HG03103 (cell line): ENCODE measurements at regions not wholly inside any gene's neighbourhood (a gene's known extent, or its start where the extent isn't known, plus 50 kb on each side); places are given as distances from the start of the nearest gene placed in this dataset.
"Not testable (repeated sequence)": the region's sequence is repeated elsewhere in the genome, so short reads cannot be mapped to it uniquely, and the experiment has no call there.

Experiments used
- ATAC-seq: cut with Tn5 transposase; IDR thresholded peaks from one replicate; pipeline ENCODE4 v1.9.1; 2021; ENCODE audit warnings: low read depth; ENCODE audit not compliant: unreplicated experiment

- ATAC-seq: no peak
Measured at GRCh38 chr21:15300131-15300530, 235.3 kb upstream of the NRIP1 start.

DNA sequence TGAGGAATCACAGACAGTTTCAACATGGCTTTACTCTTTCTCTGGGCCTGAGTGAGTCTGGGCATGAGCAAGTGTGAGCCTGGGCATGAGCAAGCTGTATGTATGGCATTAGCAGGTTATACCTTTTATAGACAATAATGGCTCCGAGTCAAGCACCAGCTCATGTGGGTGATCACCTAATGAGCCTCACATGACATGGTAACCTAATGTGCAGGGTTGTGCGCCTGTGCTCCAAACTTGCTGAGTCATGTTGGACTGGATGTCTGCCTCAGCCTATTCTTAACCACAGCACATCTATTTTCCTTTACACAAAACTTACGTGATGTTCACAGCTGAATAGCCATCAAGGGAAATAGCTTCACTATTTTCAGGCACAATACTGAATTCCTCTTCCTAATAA lies 236.2 kb upstream of the NRIP1 start:
- no peak for ATAC-seq

DNA sequence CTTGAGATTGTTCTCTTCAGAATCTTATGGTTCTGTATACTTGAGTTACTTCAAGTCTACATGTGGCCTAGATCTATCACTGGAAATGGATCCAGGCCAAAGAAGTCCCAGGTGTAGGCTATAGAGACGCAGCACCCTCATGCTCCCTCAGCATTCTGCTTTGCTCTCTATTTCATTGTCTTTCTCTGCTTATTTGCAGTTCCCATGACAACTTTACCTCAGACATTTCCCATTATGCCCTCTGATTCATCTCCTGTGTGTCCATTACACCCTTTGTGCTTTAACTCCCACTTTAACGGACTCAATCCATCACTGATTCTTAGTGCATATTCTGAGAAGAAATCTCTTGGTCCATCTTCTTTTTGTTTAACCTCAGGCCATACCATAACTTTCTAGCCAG lies 236.9 kb upstream of the NRIP1 start:
- no peak for ATAC-seq

- no peak for ATAC-seq
Measured at GRCh38 chr21:15306271-15306670, 241.5 kb upstream of the NRIP1 start.

GRCh38 chr21:15308333-15308732 lies 243.5 kb upstream of the NRIP1 start:
- no peak for ATAC-seq

GRCh38 chr21:15309022-15309590 lies 244.3 kb upstream of the NRIP1 start:
- ATAC-seq: no peak

GRCh38 chr21:15309721-15310120 lies 244.9 kb upstream of the NRIP1 start:
- no peak for ATAC-seq

- no peak for ATAC-seq
Measured at GRCh38 chr21:15311510-15311909, 246.7 kb upstream of the NRIP1 start.

- ATAC-seq: not testable (repeated sequence)
Measured at GRCh38 chr21:15317034-15317433, 252.2 kb upstream of the NRIP1 start.

DNA sequence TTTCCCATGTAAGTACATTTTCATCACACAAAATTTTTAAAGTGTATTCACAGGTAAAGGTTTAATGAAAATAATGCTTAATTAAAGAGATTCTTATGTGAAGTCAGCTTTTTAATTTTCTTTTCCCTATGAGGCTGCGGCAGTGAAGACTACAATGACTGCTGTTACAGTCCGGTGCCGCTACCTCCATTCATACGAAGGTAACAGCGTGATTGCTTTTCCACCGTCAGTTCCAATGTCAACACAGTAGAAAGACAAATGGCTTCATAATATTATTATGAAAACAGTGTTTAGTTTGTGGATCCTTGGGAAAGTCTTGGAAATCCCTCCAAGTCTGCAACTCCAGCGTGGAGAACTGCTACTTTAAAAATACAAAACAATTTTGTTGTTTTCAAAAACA lies 254.9 kb upstream of the NRIP1 start:
- ATAC-seq: no peak

- ATAC-seq: no peak
Measured at GRCh38 chr21:15324542-15324941, 259.7 kb upstream of the NRIP1 start.

GRCh38 chr21:15326032-15326867 lies 261.4 kb upstream of the NRIP1 start:
- ATAC-seq: no peak

GRCh38 chr21:15327637-15328265 lies 263.0 kb upstream of the NRIP1 start:
- ATAC-seq: no peak

DNA sequence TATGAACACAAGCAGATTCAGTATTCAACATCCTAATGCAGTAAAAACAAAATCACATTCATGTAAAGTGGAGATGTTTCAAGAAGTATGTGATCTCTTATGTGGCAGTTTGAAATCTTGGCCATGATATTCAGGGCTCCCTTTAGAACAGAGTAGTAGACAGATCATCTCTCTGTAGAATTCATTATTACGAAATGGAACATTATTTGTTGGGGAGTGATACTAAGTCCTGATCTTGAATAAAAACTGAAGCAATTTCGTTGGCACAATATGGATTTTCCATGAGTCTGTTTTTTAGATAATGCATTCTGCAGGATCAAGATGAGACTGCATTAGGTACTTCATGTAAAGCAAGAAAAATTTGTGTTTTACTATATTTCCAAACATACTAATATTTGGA lies 264.4 kb upstream of the NRIP1 start:
- no peak for ATAC-seq

DNA sequence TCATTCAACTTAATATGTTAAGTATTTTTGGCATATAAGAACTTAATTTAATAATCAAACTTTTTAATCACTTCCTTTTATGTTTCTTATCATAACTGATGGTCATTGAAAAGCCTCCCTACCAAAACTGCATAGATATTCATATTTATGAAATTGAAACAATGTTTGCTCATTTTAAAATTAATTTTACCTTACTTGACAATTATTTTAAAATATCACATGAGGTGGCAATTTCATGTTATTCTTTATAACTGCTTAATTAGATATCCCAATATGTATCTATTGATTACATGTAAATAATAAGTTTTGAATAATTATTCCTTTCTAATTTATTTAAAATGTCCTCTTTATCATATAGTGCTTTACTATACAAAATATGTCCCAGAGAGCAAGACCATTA lies 266.1 kb upstream of the NRIP1 start:
- ATAC-seq: no peak

DNA sequence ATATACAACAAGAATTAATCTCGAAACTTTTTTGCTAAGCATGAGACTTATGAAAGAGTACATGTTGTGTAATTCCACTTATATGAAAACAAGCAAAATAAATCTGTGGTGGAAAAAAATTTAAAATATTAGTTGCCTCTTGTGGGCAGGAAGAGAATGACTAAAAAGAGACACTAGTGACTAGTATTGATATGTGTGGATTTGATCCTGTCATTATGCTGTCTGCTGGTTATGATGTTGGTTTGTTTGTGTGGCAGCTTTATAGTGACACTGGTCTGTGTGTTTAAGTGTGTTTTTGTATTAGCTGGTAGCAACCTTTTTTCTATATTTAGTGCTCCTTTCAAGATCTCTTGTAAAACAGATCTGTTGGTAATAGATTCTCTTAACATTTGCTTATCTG lies 267.8 kb upstream of the NRIP1 start:
- no peak for ATAC-seq

DNA sequence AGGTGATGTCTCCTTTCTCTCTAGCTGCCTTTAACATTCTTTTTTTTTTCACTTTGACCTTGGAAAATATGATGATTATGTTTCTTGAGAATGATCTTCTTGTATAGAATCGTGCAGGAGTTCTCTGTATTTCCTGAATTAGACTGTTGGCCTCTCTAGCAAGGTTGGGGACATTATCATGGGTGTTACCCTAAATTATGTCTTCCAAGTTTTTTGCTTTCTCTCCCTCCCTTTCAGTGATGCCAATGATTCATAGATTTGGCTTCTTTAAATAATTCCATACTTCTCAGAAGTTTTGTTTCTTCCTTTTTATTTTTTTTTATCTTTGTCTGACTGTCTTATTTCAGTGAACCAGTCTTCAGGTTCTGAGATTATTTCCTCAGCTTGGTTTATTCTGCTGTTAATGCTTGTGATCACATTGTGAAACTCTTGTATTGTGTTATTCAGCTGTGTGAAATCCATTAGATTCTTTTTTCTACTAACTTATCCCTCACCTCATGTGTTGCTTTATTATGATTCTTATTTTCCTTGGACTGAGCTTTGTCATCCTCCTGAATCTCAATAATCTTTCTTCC lies 268.4 kb upstream of the NRIP1 start:
- no peak for ATAC-seq

- ATAC-seq: no peak
Measured at GRCh38 chr21:15333951-15334350, 269.2 kb upstream of the NRIP1 start.

DNA sequence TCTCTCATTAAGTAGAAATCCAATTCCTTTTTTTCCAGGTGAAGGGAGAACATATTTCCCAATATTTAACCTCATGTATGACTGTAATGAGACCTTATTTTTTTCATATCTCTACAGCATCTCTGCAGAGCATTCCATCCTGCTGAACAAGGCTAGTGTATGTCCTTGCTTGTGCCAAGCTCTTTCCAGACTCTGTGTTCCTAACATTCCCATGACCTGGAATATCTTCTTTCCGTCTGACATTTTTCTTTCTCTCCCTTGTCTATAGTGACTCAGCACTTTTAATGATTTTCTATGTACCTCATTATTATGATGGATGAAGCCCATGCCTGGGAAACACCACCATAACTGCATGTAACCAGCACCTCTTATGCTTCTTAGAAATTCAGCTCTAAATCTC lies 278.3 kb upstream of the NRIP1 start:
- no peak for ATAC-seq

DNA sequence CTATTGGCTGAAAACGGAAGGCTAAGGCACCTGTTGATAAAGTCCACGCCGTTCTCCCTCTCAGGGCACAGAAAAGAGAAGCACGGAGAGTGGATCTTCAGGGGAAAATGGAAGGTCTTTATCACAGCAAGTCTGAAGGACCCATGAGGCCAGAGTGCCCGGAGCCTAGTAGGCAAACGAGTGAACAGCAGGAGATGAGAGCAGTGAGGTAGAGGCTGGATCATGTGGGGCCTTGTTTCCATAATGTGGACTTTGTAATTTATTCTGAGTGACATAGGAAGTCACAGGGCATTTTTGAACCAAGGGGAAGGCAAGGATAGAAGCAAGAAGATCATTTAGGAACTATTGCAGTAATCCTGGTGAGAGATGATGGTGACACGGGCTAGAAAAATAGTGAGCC lies 287.2 kb upstream of the NRIP1 start:
- ATAC-seq: no peak

GRCh38 chr21:15353546-15353945 lies 288.7 kb upstream of the NRIP1 start:
- no peak for ATAC-seq

DNA sequence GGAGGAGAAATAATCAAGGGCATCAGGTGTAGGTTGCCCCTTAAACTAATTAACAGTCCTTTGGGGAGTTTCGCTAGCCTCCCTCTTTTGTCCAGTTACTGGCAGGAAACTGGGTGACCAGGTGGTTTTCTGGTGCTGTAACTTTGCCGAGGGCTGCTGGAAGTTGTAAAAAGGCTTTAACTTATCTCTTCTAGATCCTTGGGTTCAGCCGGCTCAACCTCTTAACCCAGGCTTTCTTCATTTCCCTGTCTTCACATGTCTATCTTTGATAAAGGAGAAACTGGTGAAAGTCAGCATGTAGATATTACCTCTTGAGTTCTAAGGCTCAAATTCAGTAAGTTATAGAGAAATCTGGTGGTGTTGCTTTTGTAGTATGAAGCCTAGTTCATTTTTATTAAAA lies 289.7 kb upstream of the NRIP1 start:
- no peak for ATAC-seq
